ENCODE measurements at regions not wholly inside any gene's neighbourhood (a gene's known extent, or its start where the extent isn't known, plus 50 kb on each side); places are given as distances from the start of the nearest gene placed in this dataset.

DNA sequence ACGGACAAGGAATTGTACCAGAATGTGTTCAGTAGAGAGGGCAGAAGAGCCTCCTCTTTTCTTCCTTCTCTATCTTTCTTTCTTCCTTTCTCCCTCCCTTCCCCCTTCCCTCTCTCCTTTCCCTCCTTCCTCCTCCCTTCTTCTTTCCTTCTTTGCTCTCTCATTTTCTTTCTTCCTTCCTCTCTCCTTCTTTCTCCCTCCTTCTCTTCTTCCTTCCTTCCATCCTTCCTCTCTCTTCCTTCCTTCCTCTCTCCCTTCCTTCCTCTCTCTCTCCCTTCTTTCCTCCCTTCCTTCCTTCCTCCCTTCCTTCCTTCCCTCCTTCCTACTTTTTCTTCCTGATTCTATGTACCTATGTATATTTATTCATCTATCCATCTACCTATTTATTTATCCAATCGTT, 59.7 kb upstream of the SDK2 start:
- TF ChIP-seq CTCF (IDR thresholded peaks at IDR 0.05; ENCODE audit: low read depth, low read length, missing control alignments) = no peak
- H3K4me3 ChIP-seq (replicated peaks; ENCODE audit: low read depth, low read length) = no peak overlapping the region
- DNase-seq (ENCODE audit: extremely low read depth, low read depth) = no peak

DNA sequence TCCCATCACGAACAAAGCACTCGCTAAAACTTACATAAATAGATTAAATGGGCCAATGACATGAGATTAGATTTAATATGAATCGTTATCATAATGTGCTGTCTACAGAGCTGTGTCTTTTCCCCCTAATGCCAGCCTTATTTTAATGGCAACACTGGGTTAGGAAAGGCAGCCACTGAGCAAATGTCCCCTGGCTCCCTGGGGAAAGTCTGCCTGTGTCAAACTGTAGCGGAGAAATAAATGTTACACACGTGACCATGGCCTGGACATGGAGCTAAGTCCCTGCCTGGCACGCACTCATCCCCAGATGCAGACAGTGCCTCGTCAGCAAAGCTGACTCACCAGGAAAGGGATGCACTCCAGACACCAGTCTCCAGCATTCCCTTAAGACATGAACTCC, 61.3 kb upstream of the SDK2 start:
- DNase-seq (ENCODE audit: extremely low read depth, low read depth) = peak; percentile 17
- no peak for TF ChIP-seq CTCF (IDR thresholded peaks at IDR 0.05; ENCODE audit: low read depth, low read length, missing control alignments)
- no peak overlapping the region for H3K4me3 ChIP-seq (replicated peaks; ENCODE audit: low read depth, low read length)

DNA sequence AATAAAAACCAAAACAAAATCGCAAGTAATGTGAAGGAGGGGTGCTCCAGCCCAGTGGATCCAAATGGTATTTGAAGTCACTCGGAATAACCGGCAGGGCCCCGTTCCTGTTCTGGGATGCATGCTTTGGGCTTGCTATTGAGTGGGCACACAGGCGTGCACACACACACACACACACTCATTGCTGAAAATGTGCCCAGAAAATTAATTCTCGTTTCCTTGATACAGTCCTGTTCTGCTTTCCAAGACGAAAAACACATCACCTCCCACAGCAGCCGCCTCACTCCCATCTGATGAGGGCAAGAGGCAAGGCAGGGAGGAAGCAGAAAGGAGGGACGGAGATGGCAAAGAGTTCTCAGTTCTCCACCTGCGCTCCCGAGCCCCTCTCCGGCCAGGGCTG, 62.2 kb upstream of the SDK2 start:
- no peak overlapping the region for H3K4me3 ChIP-seq (replicated peaks; ENCODE audit: low read depth, low read length)
- no peak for DNase-seq (ENCODE audit: extremely low read depth, low read depth)

GRCh38 chr17:73706858-73707257, 62.6 kb upstream of the SDK2 start:
- no peak overlapping the region for H3K4me3 ChIP-seq (replicated peaks; ENCODE audit: low read depth, low read length)
- no peak for TF ChIP-seq CTCF (IDR thresholded peaks at IDR 0.05; ENCODE audit: low read depth, low read length, missing control alignments)
- no peak for DNase-seq (ENCODE audit: extremely low read depth, low read depth)

More for the DNA sequence above, 62.2 kb upstream of the SDK2 start:
- no peak for TF ChIP-seq CTCF (IDR thresholded peaks at IDR 0.05; ENCODE audit: low read depth, low read length, missing control alignments)

DNA sequence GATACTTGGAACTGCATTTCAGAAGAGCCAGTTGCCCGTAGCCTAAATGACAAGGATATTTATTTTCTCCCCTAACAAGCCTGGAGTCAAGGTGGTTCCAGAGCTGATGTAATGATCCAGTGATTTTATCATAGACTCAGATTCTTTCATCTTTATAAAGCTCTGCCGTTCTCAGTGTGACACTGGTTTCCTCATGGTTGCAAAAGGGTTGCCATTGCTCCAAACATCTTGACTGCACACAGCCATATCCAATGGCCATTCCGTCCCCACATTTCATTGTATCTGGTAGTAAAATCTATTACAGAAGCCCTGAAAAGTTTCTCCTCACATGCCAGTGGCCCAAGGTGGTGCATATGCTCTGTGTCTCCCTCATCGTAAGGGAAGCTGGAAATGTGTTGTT, 63.1 kb upstream of the SDK2 start:
- TF ChIP-seq CTCF (IDR thresholded peaks at IDR 0.05; ENCODE audit: low read depth, low read length, missing control alignments) = no peak
- no peak for DNase-seq (ENCODE audit: extremely low read depth, low read depth)

GRCh38 chr17:73710095-73710592, 65.9 kb upstream of the SDK2 start:
- H3K4me3 ChIP-seq (replicated peaks; ENCODE audit: low read depth, low read length) = no peak overlapping the region
- peak; percentile 40 for TF ChIP-seq CTCF (IDR thresholded peaks at IDR 0.05; ENCODE audit: low read depth, low read length, missing control alignments)
- no peak for DNase-seq (ENCODE audit: extremely low read depth, low read depth)

More for the DNA sequence above, 63.1 kb upstream of the SDK2 start:
- no peak overlapping the region for H3K4me3 ChIP-seq (replicated peaks; ENCODE audit: low read depth, low read length)

DNA sequence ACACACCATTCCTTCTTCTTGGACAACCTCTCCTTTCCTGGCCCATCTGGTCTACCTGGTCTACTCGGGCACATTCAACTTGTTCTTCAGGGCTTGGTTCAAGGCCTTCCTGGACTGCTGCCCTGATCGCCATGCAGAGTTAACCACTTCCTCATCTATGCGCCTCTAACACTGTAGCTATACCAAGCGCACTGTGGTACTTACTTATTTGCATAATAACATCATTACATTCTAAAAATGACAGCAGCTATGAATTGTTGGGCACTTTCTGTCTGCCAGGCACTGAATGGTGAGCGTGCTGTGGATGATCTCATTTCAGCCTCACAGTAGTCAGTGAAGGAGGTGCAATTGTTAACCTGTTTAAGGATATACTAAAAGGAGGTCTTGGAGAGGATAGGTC, 66.9 kb upstream of the SDK2 start:
- DNase-seq (ENCODE audit: extremely low read depth, low read depth) = no peak
- no peak for TF ChIP-seq CTCF (IDR thresholded peaks at IDR 0.05; ENCODE audit: low read depth, low read length, missing control alignments)
- no peak overlapping the region for H3K4me3 ChIP-seq (replicated peaks; ENCODE audit: low read depth, low read length)
